ENCODE measurements at regions not wholly inside any gene's neighbourhood (a gene's known extent, or its start where the extent isn't known, plus 50 kb on each side); places are given as distances from the start of the nearest gene placed in this dataset.

DNA sequence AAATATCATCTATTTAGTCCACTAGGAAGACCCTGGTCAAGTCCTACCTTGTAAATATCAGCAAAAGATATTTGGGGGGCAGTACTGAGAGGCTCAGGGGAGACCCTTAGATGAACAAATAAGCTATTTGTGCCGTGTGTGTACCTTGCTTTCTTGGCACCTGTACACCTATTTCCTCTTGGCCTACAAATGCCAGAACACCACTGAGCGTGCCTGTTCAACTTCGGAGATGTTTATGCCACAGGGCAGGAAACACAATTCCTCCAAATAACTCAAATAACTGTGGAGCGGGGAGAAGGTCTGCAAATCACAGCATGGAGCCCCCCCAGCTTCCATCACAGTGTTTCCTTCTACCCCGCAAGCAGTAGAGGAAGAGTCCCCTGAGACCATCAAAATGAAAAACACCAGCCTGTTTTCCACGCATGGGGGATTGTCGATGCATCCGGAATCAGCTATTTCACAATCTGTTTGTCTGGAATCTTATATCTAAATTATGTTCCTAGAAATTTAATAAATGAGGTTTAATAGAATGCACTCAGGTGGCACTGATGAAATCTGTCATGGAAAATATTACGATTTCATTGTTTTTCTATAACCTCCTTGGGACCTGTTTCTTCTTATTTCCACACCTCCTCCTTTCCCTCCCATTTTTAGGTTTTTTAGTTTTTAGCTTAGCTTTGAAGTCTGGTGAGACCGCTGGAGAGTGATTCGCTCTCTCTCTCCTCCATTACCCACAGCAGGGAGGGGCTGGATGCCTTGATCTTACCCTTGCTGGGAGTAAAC lies 254.0 kb upstream of the SRRM4 start:
- TF ChIP-seq, protein P1, sequence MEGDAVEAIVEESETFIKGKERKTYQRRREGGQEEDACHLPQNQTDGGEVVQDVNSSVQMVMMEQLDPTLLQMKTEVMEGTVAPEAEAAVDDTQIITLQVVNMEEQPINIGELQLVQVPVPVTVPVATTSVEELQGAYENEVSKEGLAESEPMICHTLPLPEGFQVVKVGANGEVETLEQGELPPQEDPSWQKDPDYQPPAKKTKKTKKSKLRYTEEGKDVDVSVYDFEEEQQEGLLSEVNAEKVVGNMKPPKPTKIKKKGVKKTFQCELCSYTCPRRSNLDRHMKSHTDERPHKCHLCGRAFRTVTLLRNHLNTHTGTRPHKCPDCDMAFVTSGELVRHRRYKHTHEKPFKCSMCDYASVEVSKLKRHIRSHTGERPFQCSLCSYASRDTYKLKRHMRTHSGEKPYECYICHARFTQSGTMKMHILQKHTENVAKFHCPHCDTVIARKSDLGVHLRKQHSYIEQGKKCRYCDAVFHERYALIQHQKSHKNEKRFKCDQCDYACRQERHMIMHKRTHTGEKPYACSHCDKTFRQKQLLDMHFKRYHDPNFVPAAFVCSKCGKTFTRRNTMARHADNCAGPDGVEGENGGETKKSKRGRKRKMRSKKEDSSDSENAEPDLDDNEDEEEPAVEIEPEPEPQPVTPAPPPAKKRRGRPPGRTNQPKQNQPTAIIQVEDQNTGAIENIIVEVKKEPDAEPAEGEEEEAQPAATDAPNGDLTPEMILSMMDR (IDR thresholded peaks at IDR 0.05) = no peak
- no peak for TF ChIP-seq ZBTB21 (CRISPR knock-in tag; IDR thresholded peaks at IDR 0.05; ENCODE audit: borderline replicate concordance)
